ENCODE measurements at regions not wholly inside any gene's neighbourhood (a gene's known extent, or its start where the extent isn't known, plus 50 kb on each side); places are given as distances from the start of the nearest gene placed in this dataset.

DNA sequence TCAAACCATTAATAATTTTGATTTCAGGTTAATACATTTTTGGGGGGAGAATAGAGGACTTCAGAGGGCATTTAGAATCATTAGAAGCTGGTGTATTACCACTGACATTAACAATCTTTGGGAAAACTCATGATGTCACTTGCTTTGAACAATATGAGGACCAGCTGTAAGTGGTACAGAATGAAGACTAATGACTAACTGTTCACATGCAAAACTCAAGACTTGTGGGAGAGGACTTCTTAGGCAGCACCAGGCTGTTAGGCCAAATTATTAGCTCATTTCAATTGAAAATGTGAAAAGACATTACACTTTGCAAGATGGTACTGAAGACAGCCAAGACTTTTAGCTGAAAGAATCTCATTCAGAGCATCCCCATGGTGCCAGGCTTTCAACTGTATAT, 426.2 kb upstream of the ADAMTS9 start (continued):
- TF ChIP-seq, protein P1, sequence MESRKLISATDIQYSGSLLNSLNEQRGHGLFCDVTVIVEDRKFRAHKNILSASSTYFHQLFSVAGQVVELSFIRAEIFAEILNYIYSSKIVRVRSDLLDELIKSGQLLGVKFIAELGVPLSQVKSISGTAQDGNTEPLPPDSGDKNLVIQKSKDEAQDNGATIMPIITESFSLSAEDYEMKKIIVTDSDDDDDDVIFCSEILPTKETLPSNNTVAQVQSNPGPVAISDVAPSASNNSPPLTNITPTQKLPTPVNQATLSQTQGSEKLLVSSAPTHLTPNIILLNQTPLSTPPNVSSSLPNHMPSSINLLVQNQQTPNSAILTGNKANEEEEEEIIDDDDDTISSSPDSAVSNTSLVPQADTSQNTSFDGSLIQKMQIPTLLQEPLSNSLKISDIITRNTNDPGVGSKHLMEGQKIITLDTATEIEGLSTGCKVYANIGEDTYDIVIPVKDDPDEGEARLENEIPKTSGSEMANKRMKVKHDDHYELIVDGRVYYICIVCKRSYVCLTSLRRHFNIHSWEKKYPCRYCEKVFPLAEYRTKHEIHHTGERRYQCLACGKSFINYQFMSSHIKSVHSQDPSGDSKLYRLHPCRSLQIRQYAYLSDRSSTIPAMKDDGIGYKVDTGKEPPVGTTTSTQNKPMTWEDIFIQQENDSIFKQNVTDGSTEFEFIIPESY (IDR thresholded peaks at IDR 0.05; ENCODE audit: borderline replicate concordance, low read depth), result no peak

DNA sequence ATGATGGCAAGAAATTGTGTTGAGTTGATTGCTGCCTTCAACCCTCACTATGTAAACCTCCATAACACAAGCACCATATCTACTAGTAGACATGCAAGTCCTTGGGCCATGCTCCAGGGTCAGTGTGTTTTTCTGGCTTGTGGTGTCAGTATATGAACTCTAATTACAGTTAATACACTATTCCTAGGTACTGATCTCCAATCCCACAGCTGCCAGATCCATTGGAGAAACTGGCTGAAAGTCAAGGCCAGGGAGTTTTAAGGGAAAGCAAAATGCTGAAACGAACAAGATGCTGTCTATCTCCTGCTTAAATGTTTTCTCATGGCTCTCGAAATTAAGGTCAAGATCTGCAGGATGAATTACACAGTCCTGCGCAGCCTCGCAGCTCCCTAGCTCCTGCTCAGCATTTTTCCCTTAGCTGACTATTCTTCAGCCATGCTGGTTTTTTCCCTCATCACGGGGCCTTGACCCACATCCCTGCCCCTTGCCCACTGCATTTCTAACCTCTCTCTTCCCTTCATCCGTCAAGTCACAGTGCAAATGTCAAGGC, 425.0 kb upstream of the ADAMTS9 start:
- POLR2A ChIA-PET, result no interaction called here

DNA sequence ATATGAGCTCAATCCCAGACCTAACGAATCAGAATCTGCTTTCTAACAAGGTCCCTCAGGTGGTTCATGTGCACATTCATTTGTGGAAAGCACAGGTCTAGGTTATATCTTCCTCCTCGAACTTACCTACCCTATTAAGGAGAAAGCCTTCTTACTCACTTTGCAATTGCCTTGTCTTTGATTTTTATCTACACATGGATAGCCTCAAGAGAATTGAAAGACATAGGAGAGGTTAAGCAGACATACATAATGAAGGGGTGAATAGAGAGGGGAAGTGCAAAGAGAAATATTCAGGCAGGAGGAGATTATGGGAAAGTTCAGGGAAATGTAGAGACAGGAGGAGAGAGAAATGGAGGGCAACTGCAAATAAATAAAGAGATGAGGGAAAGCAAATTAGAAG, 422.9 kb upstream of the ADAMTS9 start:
- 54% methylated on average over 2 of the region's 2 CpGs for WGBS (ENCODE audit: low lambda C conversion rate)
- ChIA-PET POLR2A (no interaction called here), CTCF (no interaction called here)
- Histone ChIP-seq H3K79me2 (ENCODE audit: insufficient read depth) (no peaks in the 10 kb centered on the region), H2AFZ (ENCODE audit: low read depth) (no peak overlapping the region), H3K9me3 (no peaks in the 10 kb centered on the region), H3K9me2 (no peaks in the 10 kb centered on the region), H3K27me3 (ENCODE audit: insufficient read depth) (no peaks in the 10 kb centered on the region), H4K20me1 (ENCODE audit: insufficient read depth) (no peaks in the 10 kb centered on the region), H3K4me1 (ENCODE audit: control insufficient read depth in 1 of 2, insufficient read depth in 2 of 2, low read depth in 1 of 2, low read length in 1 of 2) (peaks cover 0 to 4% of the 10 kb centered on the region in 2 experiments; a peak in 2 of 4 replicates), H3K36me3 (replicated peaks in 1 of 2; ENCODE audit: control insufficient read depth in 1 of 2, insufficient read depth in 2 of 2, low read length in 1 of 2) (no peaks in the 10 kb centered on the region), H3K4me3 (ENCODE audit: low read depth in 2 of 2, low read length in 1 of 2) (no peak overlapping the region), H3K9ac (no peak overlapping the region), H3K4me2 (no peak overlapping the region), H3F3A (replicated peaks; ENCODE audit: insufficient read depth) (peaks cover 7% of the 10 kb centered on the region), H3K27ac (ENCODE audit: low read depth in 2 of 2, low read length in 1 of 2) (no peak overlapping the region)
- DNase-seq, result no peak
- TF ChIP-seq EZH2phosphoT487 (IDR thresholded peaks at IDR 0.05; ENCODE audit: borderline replicate concordance, low read depth) (no peak), RCOR1 (IDR thresholded peaks at IDR 0.05; ENCODE audit: low read length) (no peak), FOXJ3 (CRISPR knock-in tag; IDR thresholded peaks at IDR 0.05) (no peak), CHD2 (IDR thresholded peaks at IDR 0.05; ENCODE audit: low read length, partially characterized antibody) (no peak), SMC3 (IDR thresholded peaks at IDR 0.05; ENCODE audit: low read depth, low read length) (no peak), FOSL2 (IDR thresholded peaks at IDR 0.05; ENCODE audit: borderline replicate concordance, low read depth) (no peak), RFX5 (IDR thresholded peaks at IDR 0.05; ENCODE audit: low read length) (no peak), TEAD4 (IDR thresholded peaks at IDR 0.05; ENCODE audit: borderline replicate concordance, insufficient read depth) (no peak), RAD21 (IDR thresholded peaks at IDR 0.05; ENCODE audit: low read length) (no peak)
- TF ChIP-seq, protein P2, sequence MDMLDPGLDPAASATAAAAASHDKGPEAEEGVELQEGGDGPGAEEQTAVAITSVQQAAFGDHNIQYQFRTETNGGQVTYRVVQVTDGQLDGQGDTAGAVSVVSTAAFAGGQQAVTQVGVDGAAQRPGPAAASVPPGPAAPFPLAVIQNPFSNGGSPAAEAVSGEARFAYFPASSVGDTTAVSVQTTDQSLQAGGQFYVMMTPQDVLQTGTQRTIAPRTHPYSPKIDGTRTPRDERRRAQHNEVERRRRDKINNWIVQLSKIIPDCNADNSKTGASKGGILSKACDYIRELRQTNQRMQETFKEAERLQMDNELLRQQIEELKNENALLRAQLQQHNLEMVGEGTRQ (IDR thresholded peaks at IDR 0.05; ENCODE audit: borderline replicate concordance, low read depth, low read length), result no peak
- TF ChIP-seq, protein P3, sequence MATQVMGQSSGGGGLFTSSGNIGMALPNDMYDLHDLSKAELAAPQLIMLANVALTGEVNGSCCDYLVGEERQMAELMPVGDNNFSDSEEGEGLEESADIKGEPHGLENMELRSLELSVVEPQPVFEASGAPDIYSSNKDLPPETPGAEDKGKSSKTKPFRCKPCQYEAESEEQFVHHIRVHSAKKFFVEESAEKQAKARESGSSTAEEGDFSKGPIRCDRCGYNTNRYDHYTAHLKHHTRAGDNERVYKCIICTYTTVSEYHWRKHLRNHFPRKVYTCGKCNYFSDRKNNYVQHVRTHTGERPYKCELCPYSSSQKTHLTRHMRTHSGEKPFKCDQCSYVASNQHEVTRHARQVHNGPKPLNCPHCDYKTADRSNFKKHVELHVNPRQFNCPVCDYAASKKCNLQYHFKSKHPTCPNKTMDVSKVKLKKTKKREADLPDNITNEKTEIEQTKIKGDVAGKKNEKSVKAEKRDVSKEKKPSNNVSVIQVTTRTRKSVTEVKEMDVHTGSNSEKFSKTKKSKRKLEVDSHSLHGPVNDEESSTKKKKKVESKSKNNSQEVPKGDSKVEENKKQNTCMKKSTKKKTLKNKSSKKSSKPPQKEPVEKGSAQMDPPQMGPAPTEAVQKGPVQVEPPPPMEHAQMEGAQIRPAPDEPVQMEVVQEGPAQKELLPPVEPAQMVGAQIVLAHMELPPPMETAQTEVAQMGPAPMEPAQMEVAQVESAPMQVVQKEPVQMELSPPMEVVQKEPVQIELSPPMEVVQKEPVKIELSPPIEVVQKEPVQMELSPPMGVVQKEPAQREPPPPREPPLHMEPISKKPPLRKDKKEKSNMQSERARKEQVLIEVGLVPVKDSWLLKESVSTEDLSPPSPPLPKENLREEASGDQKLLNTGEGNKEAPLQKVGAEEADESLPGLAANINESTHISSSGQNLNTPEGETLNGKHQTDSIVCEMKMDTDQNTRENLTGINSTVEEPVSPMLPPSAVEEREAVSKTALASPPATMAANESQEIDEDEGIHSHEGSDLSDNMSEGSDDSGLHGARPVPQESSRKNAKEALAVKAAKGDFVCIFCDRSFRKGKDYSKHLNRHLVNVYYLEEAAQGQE (IDR thresholded peaks at IDR 0.05; ENCODE audit: low read depth, low read length), result no peak

More for the DNA sequence above, 425.0 kb upstream of the ADAMTS9 start:
- H3K4me1 ChIP-seq (ENCODE audit: control insufficient read depth in 1 of 2, insufficient read depth in 2 of 2, low read depth in 1 of 2, low read length in 1 of 2), result no peaks in the 10 kb centered on the region
- no peak overlapping the region for H3K9ac ChIP-seq
- H4K20me1 ChIP-seq (ENCODE audit: insufficient read depth), result no peaks in the 10 kb centered on the region
- CTCF ChIA-PET, result no interaction called here
- no peaks in the 10 kb centered on the region for H3K9me3 ChIP-seq
- no peak overlapping the region for H2AFZ ChIP-seq (ENCODE audit: low read depth)
- H3K36me3 ChIP-seq (replicated peaks in 1 of 2; ENCODE audit: control insufficient read depth in 1 of 2, insufficient read depth in 2 of 2, low read length in 1 of 2), result no peaks in the 10 kb centered on the region
- H3K27me3 ChIP-seq (ENCODE audit: insufficient read depth), result no peaks in the 10 kb centered on the region
- H3K4me3 ChIP-seq (ENCODE audit: low read depth in 2 of 2, low read length in 1 of 2), result no peak overlapping the region
- TF ChIP-seq TEAD4 (IDR thresholded peaks at IDR 0.05; ENCODE audit: borderline replicate concordance, insufficient read depth), result no peak
- TF ChIP-seq FOXJ3 (CRISPR knock-in tag; IDR thresholded peaks at IDR 0.05), result no peak
- TF ChIP-seq GABPA (IDR thresholded peaks at IDR 0.05; ENCODE audit: low read depth), result no peak
- TF ChIP-seq JUND (IDR thresholded peaks at IDR 0.05), result no peak
- TF ChIP-seq, protein P1 (IDR thresholded peaks at IDR 0.05; ENCODE audit: borderline replicate concordance, low read depth), result no peak
- TF ChIP-seq SIN3A (IDR thresholded peaks at IDR 0.05; ENCODE audit: borderline replicate concordance, low read depth, low read length), result no peak
- TF ChIP-seq RXRA (IDR thresholded peaks at IDR 0.05; ENCODE audit: borderline replicate concordance, low read depth), result no peak
- no peak overlapping the region for H3K4me2 ChIP-seq
- H3K9me2 ChIP-seq, result no peaks in the 10 kb centered on the region
- 71% methylated on average over 6 of the region's 6 CpGs for WGBS (ENCODE audit: low lambda C conversion rate)
- no peak overlapping the region for H3K27ac ChIP-seq (ENCODE audit: low read depth in 2 of 2, low read length in 1 of 2)
- no peaks in the 10 kb centered on the region for H3F3A ChIP-seq (replicated peaks; ENCODE audit: insufficient read depth)
- no peak for DNase-seq
- no peaks in the 10 kb centered on the region for H3K79me2 ChIP-seq (ENCODE audit: insufficient read depth)
